ENCODE measurements at regions not wholly inside any gene's neighbourhood (a gene's known extent, or its start where the extent isn't known, plus 50 kb on each side); places are given as distances from the start of the nearest gene placed in this dataset.

DNA sequence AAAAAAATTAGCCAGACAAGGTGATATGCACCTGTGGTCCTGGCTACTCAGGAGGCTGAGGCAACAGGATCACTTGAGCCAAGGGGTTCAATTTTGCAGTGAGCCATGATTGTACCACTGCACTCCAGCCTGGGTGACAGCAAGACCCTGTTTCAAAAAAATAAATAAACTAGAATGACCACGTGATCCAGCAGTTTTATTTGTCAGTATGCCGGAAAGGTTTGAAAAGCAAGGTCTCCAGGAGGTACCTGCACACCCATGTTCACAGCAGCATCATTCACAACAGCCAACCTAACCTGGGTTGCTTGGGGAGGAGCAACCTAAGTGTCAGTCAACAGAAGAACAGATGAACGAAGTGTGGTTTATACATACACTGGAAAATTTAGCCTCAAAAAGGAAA, 78.7 kb upstream of the SEPTIN5 start:
- H3K4me1 Mint-ChIP-seq: no peaks in the 10 kb centered on the region
- peaks cover 0 to 9% (median 6%) of the 10 kb centered on the region in 3 donors for H3K27me3 Mint-ChIP-seq (ENCODE audit: low read depth in 3 of 3)
- H3K36me3 Mint-ChIP-seq: no peaks in the 10 kb centered on the region
- no peaks in the 10 kb centered on the region for H3K9me3 Mint-ChIP-seq
- DNase-seq: no peak
- H3K27ac Mint-ChIP-seq: no peak overlapping the region
- no peak overlapping the region for H3K4me3 Mint-ChIP-seq

DNA sequence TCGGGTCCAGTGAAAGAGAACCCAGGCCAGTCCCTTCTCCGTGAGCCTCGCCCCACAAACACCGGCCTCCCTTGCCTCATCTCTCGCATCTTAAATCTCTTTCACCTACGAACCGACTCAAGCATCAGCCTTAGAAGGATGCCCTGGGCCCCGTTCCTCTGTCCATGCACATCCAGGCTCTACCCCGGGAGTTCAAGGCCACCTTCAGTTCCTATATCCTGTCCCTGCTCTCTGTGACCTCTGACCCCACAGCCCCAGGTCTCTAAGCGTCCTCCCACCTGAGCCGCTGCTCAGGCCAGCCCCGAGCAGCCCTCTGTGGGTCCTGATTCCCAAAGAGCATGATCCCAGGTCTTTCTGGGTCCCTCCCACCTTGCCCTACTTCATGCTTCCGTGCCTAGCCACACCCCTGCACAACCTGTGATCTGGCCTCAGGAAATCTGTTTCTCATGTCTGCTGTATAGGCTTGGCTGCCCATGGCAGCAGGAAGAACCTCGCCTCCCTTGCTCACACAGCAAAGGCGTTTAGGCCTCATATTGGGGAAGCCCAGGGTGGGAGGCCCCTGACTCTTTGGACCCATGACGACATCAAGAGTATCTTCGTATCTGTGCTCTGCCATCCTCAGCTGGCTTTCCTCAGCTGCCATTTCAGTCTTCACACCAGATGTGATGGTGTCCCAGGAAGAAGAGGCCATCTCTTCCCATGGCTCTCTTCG, 77.5 kb upstream of the SEPTIN5 start:
- Mint-ChIP-seq H3K4me3 (no peak overlapping the region), H3K4me1 (no peaks in the 10 kb centered on the region), H3K36me3 (no peaks in the 10 kb centered on the region), H3K27ac (no peak overlapping the region), H3K27me3 (ENCODE audit: low read depth in 3 of 3) (peaks cover 0 to 8% (median 6%) of the 10 kb centered on the region in 3 donors), H3K9me3 (no peaks in the 10 kb centered on the region)
- DNase-seq: no peak

- no peaks in the 10 kb centered on the region for H3K4me1 Mint-ChIP-seq
- no peaks in the 10 kb centered on the region for H3K9me3 Mint-ChIP-seq
- H3K36me3 Mint-ChIP-seq: no peaks in the 10 kb centered on the region
- H3K27ac Mint-ChIP-seq: no peak overlapping the region
- peaks cover 0 to 6% (median 5%) of the 10 kb centered on the region in 3 donors for H3K27me3 Mint-ChIP-seq (ENCODE audit: low read depth in 3 of 3)
- DNase-seq: no peak
- no peak overlapping the region for H3K4me3 Mint-ChIP-seq
Measured at GRCh38 chr22:19637408-19638281, 76.7 kb upstream of the SEPTIN5 start.

DNA sequence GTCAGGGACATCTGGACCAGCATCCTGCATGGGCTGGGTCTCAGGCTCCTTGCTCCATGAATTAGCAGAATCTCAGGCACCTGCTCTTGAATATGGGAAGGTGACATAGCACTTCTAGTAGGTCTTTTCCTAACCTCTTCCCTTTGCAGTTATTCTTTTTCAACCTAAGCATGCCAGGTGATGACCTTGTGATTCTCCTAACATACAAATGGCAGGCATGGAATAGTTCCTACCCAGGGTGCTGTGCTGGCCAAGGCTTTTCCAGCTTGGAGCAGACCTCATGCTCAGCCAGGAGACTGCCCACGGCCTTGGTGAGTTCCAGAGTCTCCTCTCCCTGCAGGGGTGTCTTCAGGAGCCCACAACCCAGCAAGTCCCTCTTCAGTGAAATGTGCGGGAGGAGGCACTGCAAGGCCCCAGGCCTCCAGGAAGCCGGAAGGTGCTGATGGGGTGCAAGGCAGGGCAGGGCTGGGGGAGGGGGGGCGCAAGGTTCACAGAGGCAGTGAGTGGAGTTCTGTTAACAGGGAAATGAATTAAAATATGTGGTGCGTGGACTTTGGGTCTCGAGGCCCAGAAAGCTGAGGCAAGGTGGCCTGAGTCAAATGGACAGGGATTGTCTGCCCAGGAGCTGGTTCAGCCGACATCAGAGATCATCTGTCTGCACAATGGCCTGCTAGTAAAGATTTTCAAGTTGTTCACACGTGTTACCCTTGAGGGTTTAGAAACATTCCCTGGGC, 75.9 kb upstream of the SEPTIN5 start:
- Mint-ChIP-seq H3K27me3 (ENCODE audit: low read depth in 3 of 3) (peaks cover 0 to 6% (median 5%) of the 10 kb centered on the region in 3 donors), H3K4me1 (no peaks in the 10 kb centered on the region), H3K27ac (no peak overlapping the region)

GRCh38 chr22:19639610-19640135, 74.6 kb upstream of the SEPTIN5 start:
- no peaks in the 10 kb centered on the region for H3K36me3 Mint-ChIP-seq
- no peak overlapping the region for H3K4me3 Mint-ChIP-seq
- H3K27ac Mint-ChIP-seq: no peak overlapping the region
- DNase-seq: no peak
- no peaks in the 10 kb centered on the region for H3K9me3 Mint-ChIP-seq
- peaks cover 6 to 9% (median 6%) of the 10 kb centered on the region in 3 donors for H3K27me3 Mint-ChIP-seq (ENCODE audit: low read depth in 3 of 3)
- no peaks in the 10 kb centered on the region for H3K4me1 Mint-ChIP-seq

More for the DNA sequence above, 75.9 kb upstream of the SEPTIN5 start:
- DNase-seq: no peak
- Mint-ChIP-seq H3K36me3 (no peaks in the 10 kb centered on the region), H3K9me3 (no peaks in the 10 kb centered on the region), H3K4me3 (no peak overlapping the region)

DNA sequence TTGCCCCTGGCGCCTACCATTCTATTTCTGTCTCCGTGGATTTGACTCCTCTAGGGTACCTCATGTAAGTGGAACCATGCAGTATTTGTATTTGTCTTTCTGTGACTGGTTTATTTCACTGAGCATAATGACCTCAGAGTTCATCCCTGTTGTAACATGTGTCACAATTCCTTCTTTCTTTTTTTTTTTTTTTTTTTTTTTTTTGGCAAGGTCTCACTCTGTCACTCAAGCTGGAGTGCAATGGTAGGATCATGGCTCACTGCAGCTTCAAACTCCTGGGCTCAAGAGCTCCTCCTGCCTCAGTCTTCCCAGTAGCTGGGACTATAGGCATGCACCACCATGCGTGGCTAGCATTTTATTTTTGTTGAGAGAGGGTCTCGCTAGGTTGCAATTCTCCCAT, 74.0 kb upstream of the SEPTIN5 start:
- peaks cover 6 to 11% (median 6%) of the 10 kb centered on the region in 3 donors for H3K27me3 Mint-ChIP-seq (ENCODE audit: low read depth in 3 of 3)
- H3K4me3 Mint-ChIP-seq: no peak overlapping the region
- no peak for DNase-seq
- no peaks in the 10 kb centered on the region for H3K36me3 Mint-ChIP-seq
- H3K27ac Mint-ChIP-seq: no peak overlapping the region
- H3K4me1 Mint-ChIP-seq: no peaks in the 10 kb centered on the region
- H3K9me3 Mint-ChIP-seq: no peaks in the 10 kb centered on the region

GRCh38 chr22:19641254-19641982, 72.9 kb upstream of the SEPTIN5 start:
- no peaks in the 10 kb centered on the region for H3K4me1 Mint-ChIP-seq
- H3K27ac Mint-ChIP-seq: no peak overlapping the region
- H3K9me3 Mint-ChIP-seq: peaks cover 0 to 1% (median 0%) of the 10 kb centered on the region in 6 donors
- peaks cover 4 to 11% (median 7%) of the 10 kb centered on the region in 3 donors for H3K27me3 Mint-ChIP-seq (ENCODE audit: low read depth in 3 of 3)
- DNase-seq: no peak
- H3K4me3 Mint-ChIP-seq: no peak overlapping the region
- H3K36me3 Mint-ChIP-seq: peaks cover 0 to 1% (median 0%) of the 10 kb centered on the region in 3 donors

- Mint-ChIP-seq H3K27me3 (ENCODE audit: low read depth in 3 of 3) (peaks cover 3 to 11% (median 7%) of the 10 kb centered on the region in 3 donors), H3K4me1 (no peaks in the 10 kb centered on the region), H3K9me3 (peaks cover under 1 to 6% (median 5%) of the 10 kb centered on the region in 6 donors), H3K4me3 (no peak overlapping the region), H3K27ac (no peak overlapping the region), H3K36me3 (peaks cover 0 to 5% (median 0%) of the 10 kb centered on the region in 3 donors)
- no peak for DNase-seq
Measured at GRCh38 chr22:19641983-19642451, 72.3 kb upstream of the SEPTIN5 start.

DNA sequence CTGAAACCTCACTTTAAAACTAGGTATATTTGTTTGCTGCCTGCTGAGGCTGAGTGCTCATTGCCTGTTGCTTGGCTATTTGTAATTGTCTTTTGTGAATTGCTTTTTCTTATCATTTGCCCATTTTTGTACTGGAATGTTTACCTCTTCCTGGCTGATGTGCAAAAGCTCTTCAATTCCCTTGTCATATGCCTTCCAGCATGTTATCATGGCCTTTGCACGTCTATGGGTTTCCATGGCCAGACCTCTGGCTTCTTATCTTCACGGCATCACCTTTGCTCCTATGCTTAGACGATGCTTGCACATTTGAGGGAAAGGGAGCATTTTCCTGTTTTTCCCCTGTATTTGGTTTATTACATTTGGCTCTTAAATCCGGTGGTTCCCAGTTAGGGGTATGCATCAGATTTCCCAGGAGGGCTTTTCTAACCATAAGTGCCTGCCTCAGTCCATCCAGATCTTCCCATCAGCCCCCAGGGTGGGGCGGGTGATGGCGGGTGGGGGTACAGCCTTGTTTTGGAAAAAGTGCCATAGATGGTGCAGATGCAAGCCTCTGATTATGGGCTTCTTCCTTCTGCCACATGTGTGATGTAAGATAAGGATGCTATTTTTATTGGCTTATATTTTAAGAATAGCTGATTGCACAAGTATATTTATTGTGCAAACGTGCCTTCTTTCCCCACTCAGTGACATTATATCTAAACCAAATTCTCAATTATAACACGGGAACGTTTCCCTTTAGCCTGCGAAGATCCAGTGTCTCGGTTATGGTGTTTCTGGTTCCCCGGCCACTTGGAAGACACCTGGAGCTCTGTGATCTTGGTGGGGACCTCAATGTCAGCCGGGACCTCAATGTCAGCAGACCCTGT, 70.6 kb upstream of the SEPTIN5 start:
- Mint-ChIP-seq H3K27me3 (ENCODE audit: low read depth in 3 of 3) (peaks cover 4 to 17% (median 9%) of the 10 kb centered on the region in 3 donors), H3K4me3 (no peak overlapping the region), H3K4me1 (no peaks in the 10 kb centered on the region), H3K9me3 (peaks cover 8 to 18% (median 15%) of the 10 kb centered on the region in 6 donors), H3K27ac (no peak overlapping the region), H3K36me3 (peaks cover 0 to 8% (median 7%) of the 10 kb centered on the region in 3 donors)
- DNase-seq: no peak

GRCh38 chr22:19644314-19645223, 69.7 kb upstream of the SEPTIN5 start:
- Mint-ChIP-seq H3K27ac (no peak overlapping the region), H3K9me3 (peaks cover 12 to 27% (median 22%) of the 10 kb centered on the region in 6 donors), H3K36me3 (peaks cover 5 to 8% (median 7%) of the 10 kb centered on the region in 3 donors), H3K27me3 (ENCODE audit: low read depth in 3 of 3) (peaks cover 4 to 17% (median 14%) of the 10 kb centered on the region in 3 donors), H3K4me3 (no peak overlapping the region), H3K4me1 (no peaks in the 10 kb centered on the region)
- DNase-seq: no peak

DNA sequence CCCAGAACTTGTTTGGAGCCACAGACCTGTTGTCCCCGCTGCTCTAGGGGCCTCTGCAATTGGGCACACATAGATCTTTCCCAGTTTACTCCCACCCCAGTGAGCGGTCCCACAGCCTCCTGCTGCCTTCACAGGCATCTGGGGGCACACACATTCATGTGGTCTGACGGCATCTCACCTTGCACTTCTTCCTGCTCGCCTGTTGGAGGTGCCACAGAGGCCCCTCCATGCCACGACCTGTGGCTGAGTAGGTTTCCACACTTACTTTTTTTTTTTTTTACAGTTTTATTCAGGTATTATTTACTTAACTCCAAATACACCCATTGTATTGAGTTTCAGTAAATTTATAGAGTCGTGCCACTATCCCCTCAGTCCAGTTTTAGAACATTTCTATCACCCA, 68.9 kb upstream of the SEPTIN5 start:
- DNase-seq: no peak
- H3K4me1 Mint-ChIP-seq: no peaks in the 10 kb centered on the region
- no peak overlapping the region for H3K4me3 Mint-ChIP-seq
- H3K27me3 Mint-ChIP-seq (ENCODE audit: low read depth in 3 of 3): peaks cover 4 to 22% (median 17%) of the 10 kb centered on the region in 3 donors
- peaks cover 17 to 28% (median 23%) of the 10 kb centered on the region in 6 donors for H3K9me3 Mint-ChIP-seq
- H3K36me3 Mint-ChIP-seq: peaks cover 5 to 8% (median 7%) of the 10 kb centered on the region in 3 donors
- H3K27ac Mint-ChIP-seq: no peak overlapping the region
